Keratinocyte (primary cell): ENCODE measurements at regions not wholly inside any gene's neighbourhood (a gene's known extent, or its start where the extent isn't known, plus 50 kb on each side); places are given as distances from the start of the nearest gene placed in this dataset.
"Not testable (repeated sequence)": the region's sequence is repeated elsewhere in the genome, so short reads cannot be mapped to it uniquely, and the experiment has no call there.

Source experiments
- DNase-seq: peaks from one replicate; pipeline ENCODE4 v3.0.0-alpha.2; 2011; ENCODE audit warnings: low read depth, missing footprints, low spot score
- FAIRE-seq: peaks from 2 replicates; lab custom pipeline; 2011; peaks lifted over from hg19 to GRCh38; lab: Jason Lieb, UNC
- H2AFZ ChIP-seq: 2 replicates; pipeline ENCODE4 v1.6.0; 2012; ENCODE audit warnings: low read length, control low read depth, inconsistent platforms; ENCODE audit not compliant: control insufficient read depth
- H3K27ac ChIP-seq: 2 replicates; pipeline ENCODE4 v1.5.1; 2011; ENCODE audit warnings: low read length; ENCODE audit not compliant: control insufficient read depth, insufficient read depth
- H3K27me3 ChIP-seq: 3 replicates; pipeline ENCODE4 v1.6.0; 2011; ENCODE audit warnings: low read length; ENCODE audit not compliant: control insufficient read depth, insufficient read depth; ENCODE audit errors: extremely low read depth
- H3K36me3 ChIP-seq, 2 experiments: 2 replicates in 1 of 2; 3 replicates in 1 of 2; pipeline ENCODE4 v1.5.1; 2011; ENCODE audit warnings: low read length in 2 of 2, mild to moderate bottlenecking in 1 of 2; ENCODE audit not compliant: control insufficient read depth in 2 of 2, insufficient read depth in 2 of 2; ENCODE audit errors: extremely low read depth in 1 of 2
- H3K4me1 ChIP-seq: 3 replicates; pipeline ENCODE4 v1.5.1; 2011; ENCODE audit warnings: low read length; ENCODE audit not compliant: control insufficient read depth, insufficient read depth; ENCODE audit errors: extremely low read depth
- H3K4me2 ChIP-seq: 3 replicates; pipeline ENCODE4 v1.6.0; 2011; ENCODE audit warnings: low read depth, low read length; ENCODE audit not compliant: control insufficient read depth, insufficient read depth; ENCODE audit errors: extremely low read depth
- H3K4me3 ChIP-seq, 3 experiments: fragments of 200-600 bp in 1 of 3; sonication (generic) in 1 of 3; 2 replicates in 2 of 3; 3 replicates in 1 of 3; pipeline ENCODE4 v1.5.1; 2011 to 2016; ENCODE audit warnings: low read length in 3 of 3, mild to moderate bottlenecking in 3 of 3, control low read depth in 2 of 3, inconsistent platforms in 1 of 3, low read depth in 1 of 3, mixed read lengths in 1 of 3, mixed run types in 1 of 3, moderate library complexity in 1 of 3; ENCODE audit not compliant: control insufficient read depth in 2 of 3, insufficient read depth in 2 of 3; ENCODE audit errors: extremely low read depth in 1 of 3
- H3K79me2 ChIP-seq: 2 replicates; pipeline ENCODE4 v1.6.0; 2012; ENCODE audit warnings: low read length; ENCODE audit not compliant: control insufficient read depth, insufficient read depth
- H3K9ac ChIP-seq: 3 replicates; pipeline ENCODE4 v1.6.0; 2011; ENCODE audit warnings: low read length; ENCODE audit not compliant: control insufficient read depth, insufficient read depth; ENCODE audit errors: extremely low read depth
- H3K9me1 ChIP-seq: 3 replicates; pipeline ENCODE4 v1.6.0; 2011; ENCODE audit warnings: low read length; ENCODE audit not compliant: control insufficient read depth, insufficient read depth; ENCODE audit errors: extremely low read depth
- H3K9me3 ChIP-seq: 2 replicates; pipeline ENCODE4 v1.5.1; 2012; ENCODE audit warnings: low read depth, low read length; ENCODE audit not compliant: control insufficient read depth
- H4K20me1 ChIP-seq: 3 replicates; pipeline ENCODE4 v1.6.0; 2011; ENCODE audit warnings: low read length; ENCODE audit not compliant: control insufficient read depth, insufficient read depth; ENCODE audit errors: extremely low read depth
- CTCF ChIP-seq, 3 experiments: IDR thresholded peaks in 1 of 3; conservative IDR thresholded peaks in 1 of 3; optimal IDR thresholded peaks in 1 of 3; 2 replicates in 2 of 3; 3 replicates in 1 of 3; pipeline versions ENCODE3 to v1.5.1; 2011; ENCODE audit warnings: low read length in 3 of 3, mild to moderate bottlenecking in 3 of 3, moderate library complexity in 2 of 3, control low read depth in 1 of 3, inconsistent platforms in 1 of 3; ENCODE audit not compliant: insufficient read depth in 2 of 3; ENCODE audit errors: extremely low read depth in 1 of 3
- EZH2 ChIP-seq: IDR thresholded peaks from one replicate; pipeline ENCODE4 v1.6.1; 2012; ENCODE audit warnings: inconsistent platforms, mild to moderate bottlenecking, low read length, moderate library complexity
- dilution Hi-C: fragments of 300-500 bp; cut with MboI; formaldehyde crosslinking; loops from one replicate; pipeline ENCODE4 v1.7.0; 2020; ENCODE audit warnings: low sequenced_read_pairs; ENCODE audit not compliant: extremely low pct_ligation_motif_present

DNA sequence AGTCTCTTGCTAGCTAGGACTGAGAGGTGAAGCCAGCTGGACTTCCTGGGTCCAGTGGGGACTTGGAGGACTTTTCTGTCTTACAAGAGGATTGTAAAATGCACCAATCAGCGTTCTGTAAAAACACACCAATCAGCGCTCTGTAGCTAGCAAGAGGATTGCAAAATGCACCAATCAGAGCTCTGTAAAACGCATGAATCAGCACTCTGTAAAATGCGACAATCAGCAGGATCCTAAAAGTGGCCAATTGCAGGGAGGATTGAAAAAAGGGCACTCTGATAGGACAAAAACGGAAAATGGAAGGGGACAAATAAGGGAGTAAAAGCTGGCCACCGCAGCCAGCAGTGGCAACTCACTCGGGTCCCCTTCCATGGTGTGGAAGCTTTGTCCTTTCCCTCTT, 65.6 kb upstream of the DUSP21 start:
- Histone ChIP-seq H3K4me3 (no peak overlapping the region), H2AFZ (no peak overlapping the region), H3K9ac (no peak overlapping the region), H3K4me1 (no peaks in the 10 kb centered on the region), H4K20me1 (no peaks in the 10 kb centered on the region), H3K27ac (no peak overlapping the region), H3K4me2 (no peak overlapping the region), H3K36me3 (no peaks in the 10 kb centered on the region), H3K9me1 (no peaks in the 10 kb centered on the region), H3K79me2 (no peaks in the 10 kb centered on the region), H3K9me3 (no peaks in the 10 kb centered on the region), H3K27me3 (no peaks in the 10 kb centered on the region)
- TF ChIP-seq CTCF (optimal IDR thresholded peaks at IDR 0.05 in 1 of 3, IDR thresholded peaks at IDR 0.05 in 1 of 3, conservative IDR thresholded peaks at IDR 0.05 in 1 of 3; ENCODE audit: extremely low read depth in 1 of 3, insufficient read depth in 2 of 3, low read length in 3 of 3), result no peak
- no peak for TF ChIP-seq EZH2
- dilution Hi-C loops, result no loop called here
- no peak for FAIRE-seq
- DNase-seq, result no peak

GRCh38 chrX:44775726-44776125, 68.1 kb upstream of the DUSP21 start:
- DNase-seq (no peak), FAIRE-seq (no peak)
- TF ChIP-seq EZH2 (no peak), CTCF (optimal IDR thresholded peaks at IDR 0.05 in 1 of 3, IDR thresholded peaks at IDR 0.05 in 1 of 3, conservative IDR thresholded peaks at IDR 0.05 in 1 of 3; ENCODE audit: extremely low read depth in 1 of 3, insufficient read depth in 2 of 3, low read length in 3 of 3) (no peak)
- no peaks in the 10 kb centered on the region for H4K20me1 ChIP-seq
- H3K36me3 ChIP-seq, result no peaks in the 10 kb centered on the region
- H3K4me2 ChIP-seq, result no peak overlapping the region
- H3K4me3 ChIP-seq, result no peak overlapping the region
- H3K9me3 ChIP-seq, result no peaks in the 10 kb centered on the region
- H3K79me2 ChIP-seq, result no peaks in the 10 kb centered on the region
- H3K9ac ChIP-seq, result no peak overlapping the region
- H3K9me1 ChIP-seq, result no peaks in the 10 kb centered on the region
- dilution Hi-C loops, result no loop called here
- H3K27me3 ChIP-seq, result no peaks in the 10 kb centered on the region
- no peaks in the 10 kb centered on the region for H3K4me1 ChIP-seq
- no peak overlapping the region for H3K27ac ChIP-seq
- H2AFZ ChIP-seq, result no peak overlapping the region

DNA sequence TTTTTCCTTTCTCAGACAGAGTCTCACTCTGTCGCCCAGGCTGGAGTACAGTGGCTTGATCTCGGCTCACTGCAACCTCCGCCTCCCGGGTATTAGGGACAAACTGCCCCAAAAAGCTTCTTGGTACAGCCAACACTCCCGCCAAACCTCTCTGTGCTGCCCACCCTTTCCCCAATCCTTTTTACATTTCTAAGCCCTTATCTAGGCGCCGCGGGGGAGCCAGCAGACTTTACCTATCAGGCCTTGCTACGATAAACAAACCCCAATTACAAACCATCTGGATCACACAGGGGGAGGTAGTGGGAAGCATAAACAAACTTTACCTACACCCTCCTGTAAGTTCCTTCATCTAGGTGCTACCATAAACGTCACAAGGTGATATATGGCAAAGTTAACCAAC, 69.8 kb upstream of the DUSP21 start:
- H3K27ac ChIP-seq, H3K79me2 ChIP-seq, DNase-seq, H4K20me1 ChIP-seq, H3K9ac ChIP-seq, H2AFZ ChIP-seq, H3K27me3 ChIP-seq, H3K4me3 ChIP-seq, H3K4me2 ChIP-seq, H3K9me3 ChIP-seq, H3K9me1 ChIP-seq, FAIRE-seq, H3K4me1 ChIP-seq, dilution Hi-C loops, H3K36me3 ChIP-seq: not testable (repeated sequence)
